A673 (cell line): ENCODE measurements at regions not wholly inside any gene's neighbourhood (a gene's known extent, or its start where the extent isn't known, plus 50 kb on each side); places are given as distances from the start of the nearest gene placed in this dataset.

Experiments used
- BruUV-seq: library from RNA; stranded (reverse); fragments of 400-500 nt; replicated peaks from 2 replicates; lab custom pipeline; 2021; lab: Mats Ljungman, UMichigan
- CTCF ChIA-PET: fragments of 300-600 bp; sonication (Branson Sonifier 250); formaldehyde crosslinking; loops from one replicate; lab custom pipeline; 2022; ENCODE audit warnings: antibody characterized with exemption; lab: Charles Lee
- POLR2A ChIA-PET: fragments of 300-600 bp; sonication (Branson Sonifier 250); formaldehyde crosslinking; loops from one replicate; lab custom pipeline; 2022; ENCODE audit warnings: antibody characterized with exemption; ENCODE audit not compliant: low non-redundant PET; lab: Charles Lee
- DNase-seq: peaks from one replicate; pipeline ENCODE4 v3.0.0-alpha.2; 2015; ENCODE audit warnings: low spot score
- H3K27ac ChIP-seq: fragments of 200-600 bp; sonication (generic); 2 replicates; pipeline ENCODE4 v1.5.1; 2016; ENCODE audit warnings: mixed run types, low read depth, mild to moderate bottlenecking, mixed read lengths, antibody characterized with exemption, low read length; ENCODE audit not compliant: poor library complexity, severe bottlenecking
- H3K27me3 ChIP-seq: fragments of 200-600 bp; sonication (generic); replicated peaks from 2 replicates; pipeline ENCODE4 v1.6.1; 2017; ENCODE audit warnings: mixed run types, low read depth, mild to moderate bottlenecking, mixed read lengths, antibody characterized with exemption, low read length; ENCODE audit not compliant: insufficient read depth, poor library complexity
- H3K36me3 ChIP-seq: fragments of 200-600 bp; sonication (generic); 2 replicates; pipeline ENCODE4 v1.6.1; 2016; ENCODE audit warnings: mixed run types, mild to moderate bottlenecking, mixed read lengths, antibody characterized with exemption, low read length; ENCODE audit not compliant: insufficient read depth, poor library complexity, severe bottlenecking
- H3K4me1 ChIP-seq: fragments of 200-600 bp; sonication (generic); 2 replicates; pipeline ENCODE4 v1.6.1; 2017; ENCODE audit warnings: mixed run types, mild to moderate bottlenecking, mixed read lengths, antibody characterized with exemption, low read length; ENCODE audit not compliant: insufficient read depth, poor library complexity, severe bottlenecking
- H3K4me3 ChIP-seq: fragments of 200-600 bp; sonication (generic); 2 replicates; pipeline ENCODE4 v1.5.1; 2016; ENCODE audit warnings: low read depth, mixed run types, mild to moderate bottlenecking, mixed read lengths, low read length; ENCODE audit not compliant: poor library complexity, severe bottlenecking
- H3K9me3 ChIP-seq: fragments of 200-600 bp; sonication (generic); 2 replicates; pipeline ENCODE4 v1.6.1; 2016; ENCODE audit warnings: mixed run types, low read depth, mild to moderate bottlenecking, mixed read lengths, antibody characterized with exemption, low read length; ENCODE audit not compliant: poor library complexity, severe bottlenecking
- EZH2 ChIP-seq: fragments of 200-600 bp; sonication (generic); IDR thresholded peaks from 2 replicates; pipeline ENCODE4 v1.6.1; 2017; ENCODE audit warnings: borderline replicate concordance, low read depth, mild to moderate bottlenecking, mixed read lengths, antibody characterized with exemption, low read length; ENCODE audit not compliant: poor library complexity, severe bottlenecking
- intact Hi-C: fragments of 100-400 bp; cut with micrococcal nuclease; formaldehyde crosslinking; loops from one replicate; pipeline ENCODE4 v1.10.0; 2022; ENCODE audit not compliant: unreplicated experiment
- TF ChIP-seq, protein P1 (sequence below): fragments of 300-800, 200-600 bp; sonication (generic); conservative IDR thresholded peaks from 2 replicates; pipeline ENCODE4 v1.5.1; 2017; ENCODE audit warnings: low read depth, mild to moderate bottlenecking, antibody characterized with exemption, low read length, moderate library complexity, mixed read lengths

- Histone ChIP-seq H3K4me1 (no peaks in the 10 kb centered on the region), H3K4me3 (no peak overlapping the region), H3K27ac (no peak overlapping the region), H3K27me3 (peaks cover 44% of the 10 kb centered on the region), H3K36me3 (no peaks in the 10 kb centered on the region), H3K9me3 (no peaks in the 10 kb centered on the region)
- DNase-seq = no peak
- TF ChIP-seq, protein P1, sequence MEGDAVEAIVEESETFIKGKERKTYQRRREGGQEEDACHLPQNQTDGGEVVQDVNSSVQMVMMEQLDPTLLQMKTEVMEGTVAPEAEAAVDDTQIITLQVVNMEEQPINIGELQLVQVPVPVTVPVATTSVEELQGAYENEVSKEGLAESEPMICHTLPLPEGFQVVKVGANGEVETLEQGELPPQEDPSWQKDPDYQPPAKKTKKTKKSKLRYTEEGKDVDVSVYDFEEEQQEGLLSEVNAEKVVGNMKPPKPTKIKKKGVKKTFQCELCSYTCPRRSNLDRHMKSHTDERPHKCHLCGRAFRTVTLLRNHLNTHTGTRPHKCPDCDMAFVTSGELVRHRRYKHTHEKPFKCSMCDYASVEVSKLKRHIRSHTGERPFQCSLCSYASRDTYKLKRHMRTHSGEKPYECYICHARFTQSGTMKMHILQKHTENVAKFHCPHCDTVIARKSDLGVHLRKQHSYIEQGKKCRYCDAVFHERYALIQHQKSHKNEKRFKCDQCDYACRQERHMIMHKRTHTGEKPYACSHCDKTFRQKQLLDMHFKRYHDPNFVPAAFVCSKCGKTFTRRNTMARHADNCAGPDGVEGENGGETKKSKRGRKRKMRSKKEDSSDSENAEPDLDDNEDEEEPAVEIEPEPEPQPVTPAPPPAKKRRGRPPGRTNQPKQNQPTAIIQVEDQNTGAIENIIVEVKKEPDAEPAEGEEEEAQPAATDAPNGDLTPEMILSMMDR = no peak
- no peak for TF ChIP-seq EZH2
- ChIA-PET POLR2A (no interaction called here), CTCF (no interaction called here)
- no TSS peak for BruUV-seq
- intact Hi-C loops = no loop called here
Measured at GRCh38 chr3:168284728-168285127, 189.0 kb upstream of the GOLIM4 start.

GRCh38 chr3:168275662-168276061 lies 179.9 kb upstream of the GOLIM4 start:
- no TSS peak for BruUV-seq
- DNase-seq = no peak
- CTCF ChIA-PET = no interaction called here
- no peaks in the 10 kb centered on the region for H3K9me3 ChIP-seq
- H3K27me3 ChIP-seq = peaks cover 19% of the 10 kb centered on the region
- no peak overlapping the region for H3K4me3 ChIP-seq
- intact Hi-C loops = no loop called here
- TF ChIP-seq, protein P1 = no peak
- TF ChIP-seq EZH2 = no peak
- no peaks in the 10 kb centered on the region for H3K4me1 ChIP-seq
- POLR2A ChIA-PET = no interaction called here
- H3K36me3 ChIP-seq = no peaks in the 10 kb centered on the region
- no peak overlapping the region for H3K27ac ChIP-seq

DNA sequence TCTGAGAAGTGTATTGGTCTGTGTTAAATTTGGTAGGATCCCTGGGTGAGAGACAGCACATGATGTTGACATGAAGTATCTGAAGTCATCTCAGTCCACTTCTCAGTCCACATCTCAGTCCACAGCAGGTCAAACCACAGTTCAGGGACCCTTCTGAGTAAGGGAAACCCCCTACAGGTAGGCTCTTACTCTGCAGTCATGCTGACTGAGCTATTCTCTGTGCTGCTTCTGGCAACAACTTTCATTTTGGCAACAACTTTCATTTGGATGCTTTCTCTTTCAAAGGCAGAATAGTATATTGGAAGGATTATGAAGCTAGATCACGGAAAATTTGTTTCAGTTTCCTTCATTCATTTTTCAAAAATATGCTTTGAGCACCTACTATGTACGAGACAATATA lies 178.2 kb upstream of the GOLIM4 start:
- no peaks in the 10 kb centered on the region for H3K9me3 ChIP-seq
- no peak for DNase-seq
- ChIA-PET CTCF (no interaction called here), POLR2A (no interaction called here)
- no peaks in the 10 kb centered on the region for H3K4me1 ChIP-seq
- no peak overlapping the region for H3K4me3 ChIP-seq
- intact Hi-C loops = no loop called here
- no peak overlapping the region for H3K27ac ChIP-seq
- no TSS peak for BruUV-seq
- H3K36me3 ChIP-seq = no peaks in the 10 kb centered on the region
- TF ChIP-seq, protein P1 = no peak
- no peak for TF ChIP-seq EZH2
- H3K27me3 ChIP-seq = peaks cover 30% of the 10 kb centered on the region
